ENCODE measurements at regions not wholly inside any gene's neighbourhood (a gene's known extent, or its start where the extent isn't known, plus 50 kb on each side); places are given as distances from the start of the nearest gene placed in this dataset.

GRCh38 chr21:25133939-25134338, 473.3 kb downstream of the MRPL39 start:
- CTCF ChIA-PET: no interaction called here
- Mint-ChIP-seq H3K4me3 (no peak overlapping the region), H3K36me3 (no peaks in the 10 kb centered on the region), H3K27ac (no peak overlapping the region), H3K9me3 (ENCODE audit: low read depth) (no peaks in the 10 kb centered on the region), H3K27me3 (no peaks in the 10 kb centered on the region), H3K4me1 (no peaks in the 10 kb centered on the region)
- no peak for DNase-seq
- no peak for ATAC-seq

- Mint-ChIP-seq H3K4me1 (no peaks in the 10 kb centered on the region), H3K36me3 (no peaks in the 10 kb centered on the region), H3K9me3 (ENCODE audit: low read depth) (no peaks in the 10 kb centered on the region), H3K27me3 (no peaks in the 10 kb centered on the region), H3K4me3 (no peak overlapping the region), H3K27ac (no peak overlapping the region)
- CTCF ChIA-PET: no interaction called here
- DNase-seq (no peak), ATAC-seq (no peak)
These were observed 479.5 kb downstream of the MRPL39 start for GRCh38 chr21:25127811-25128210.

- ATAC-seq (no peak), DNase-seq (no peak)
- H3K36me3 Mint-ChIP-seq: no peaks in the 10 kb centered on the region
- no peaks in the 10 kb centered on the region for H3K4me1 Mint-ChIP-seq
- no peak overlapping the region for H3K27ac Mint-ChIP-seq
- no peak overlapping the region for H3K4me3 Mint-ChIP-seq
- H3K9me3 Mint-ChIP-seq (ENCODE audit: low read depth): no peaks in the 10 kb centered on the region
- no peaks in the 10 kb centered on the region for H3K27me3 Mint-ChIP-seq
- CTCF ChIA-PET: no interaction called here
These were observed 480.3 kb downstream of the MRPL39 start for GRCh38 chr21:25127007-25127406.

GRCh38 chr21:25126564-25126963, 480.7 kb downstream of the MRPL39 start:
- DNase-seq: no peak
- no peak overlapping the region for H3K27ac Mint-ChIP-seq
- H3K27me3 Mint-ChIP-seq: no peaks in the 10 kb centered on the region
- H3K4me3 Mint-ChIP-seq: no peak overlapping the region
- no peaks in the 10 kb centered on the region for H3K9me3 Mint-ChIP-seq (ENCODE audit: low read depth)
- no peaks in the 10 kb centered on the region for H3K36me3 Mint-ChIP-seq
- H3K4me1 Mint-ChIP-seq: no peaks in the 10 kb centered on the region
- CTCF ChIA-PET: no interaction called here
- no peak for ATAC-seq

- Mint-ChIP-seq H3K27me3 (no peaks in the 10 kb centered on the region), H3K36me3 (no peaks in the 10 kb centered on the region), H3K27ac (no peak overlapping the region), H3K9me3 (ENCODE audit: low read depth) (peaks cover 2% of the 10 kb centered on the region), H3K4me3 (no peak overlapping the region), H3K4me1 (no peaks in the 10 kb centered on the region)
- ATAC-seq (no peak), DNase-seq (no peak)
- CTCF ChIA-PET: no interaction called here
These were observed 488.6 kb downstream of the MRPL39 start for GRCh38 chr21:25118648-25119047.

GRCh38 chr21:25115021-25115420, 492.3 kb downstream of the MRPL39 start:
- Mint-ChIP-seq H3K36me3 (no peaks in the 10 kb centered on the region), H3K27me3 (no peaks in the 10 kb centered on the region), H3K27ac (no peak overlapping the region), H3K9me3 (ENCODE audit: low read depth) (peaks cover 2% of the 10 kb centered on the region), H3K4me3 (no peak overlapping the region), H3K4me1 (no peaks in the 10 kb centered on the region)
- DNase-seq: no peak
- CTCF ChIA-PET: no interaction called here
- ATAC-seq: no peak

GRCh38 chr21:25107708-25108107, 499.6 kb downstream of the MRPL39 start:
- no peaks in the 10 kb centered on the region for H3K36me3 Mint-ChIP-seq
- H3K4me3 Mint-ChIP-seq: no peak overlapping the region
- H3K27me3 Mint-ChIP-seq: no peaks in the 10 kb centered on the region
- no peaks in the 10 kb centered on the region for H3K9me3 Mint-ChIP-seq (ENCODE audit: low read depth)
- CTCF ChIA-PET: no interaction called here
- no peak for ATAC-seq
- H3K27ac Mint-ChIP-seq: no peak overlapping the region
- no peaks in the 10 kb centered on the region for H3K4me1 Mint-ChIP-seq
- DNase-seq: no peak

GRCh38 chr21:25103500-25104207, 503.6 kb downstream of the MRPL39 start:
- no peaks in the 10 kb centered on the region for H3K36me3 Mint-ChIP-seq
- H3K4me3 Mint-ChIP-seq: no peak overlapping the region
- DNase-seq: no peak
- H3K4me1 Mint-ChIP-seq: no peaks in the 10 kb centered on the region
- H3K27me3 Mint-ChIP-seq: no peaks in the 10 kb centered on the region
- H3K9me3 Mint-ChIP-seq (ENCODE audit: low read depth): no peaks in the 10 kb centered on the region
- H3K27ac Mint-ChIP-seq: no peak overlapping the region
- CTCF ChIA-PET: no interaction called here
- ATAC-seq: no peak

GRCh38 chr21:25097648-25098047, 509.6 kb downstream of the MRPL39 start:
- H3K27ac Mint-ChIP-seq: no peak overlapping the region
- H3K9me3 Mint-ChIP-seq (ENCODE audit: low read depth): no peaks in the 10 kb centered on the region
- no peaks in the 10 kb centered on the region for H3K36me3 Mint-ChIP-seq
- CTCF ChIA-PET: no interaction called here
- DNase-seq (no peak), ATAC-seq (no peak)
- no peak overlapping the region for H3K4me3 Mint-ChIP-seq
- no peaks in the 10 kb centered on the region for H3K4me1 Mint-ChIP-seq
- no peaks in the 10 kb centered on the region for H3K27me3 Mint-ChIP-seq

- Mint-ChIP-seq H3K27ac (no peak overlapping the region), H3K4me3 (no peak overlapping the region), H3K36me3 (no peaks in the 10 kb centered on the region), H3K9me3 (ENCODE audit: low read depth) (no peaks in the 10 kb centered on the region), H3K27me3 (no peaks in the 10 kb centered on the region), H3K4me1 (no peaks in the 10 kb centered on the region)
- CTCF ChIA-PET: no interaction called here
- DNase-seq (no peak), ATAC-seq (no peak)
These were observed 512.6 kb downstream of the MRPL39 start for GRCh38 chr21:25094695-25095094.

- no peak overlapping the region for H3K4me3 Mint-ChIP-seq
- no peak for DNase-seq
- H3K27me3 Mint-ChIP-seq: no peaks in the 10 kb centered on the region
- no peaks in the 10 kb centered on the region for H3K9me3 Mint-ChIP-seq (ENCODE audit: low read depth)
- CTCF ChIA-PET: no interaction called here
- no peak for ATAC-seq
- no peaks in the 10 kb centered on the region for H3K36me3 Mint-ChIP-seq
- H3K4me1 Mint-ChIP-seq: no peaks in the 10 kb centered on the region
- H3K27ac Mint-ChIP-seq: no peak overlapping the region
These were observed 514.8 kb downstream of the MRPL39 start for GRCh38 chr21:25092441-25093011.

GRCh38 chr21:25081096-25081495, 526.2 kb downstream of the MRPL39 start:
- ATAC-seq (no peak), DNase-seq (no peak)
- Mint-ChIP-seq H3K36me3 (no peaks in the 10 kb centered on the region), H3K4me3 (no peak overlapping the region), H3K4me1 (no peaks in the 10 kb centered on the region), H3K27me3 (no peaks in the 10 kb centered on the region), H3K27ac (no peak overlapping the region), H3K9me3 (ENCODE audit: low read depth) (peaks cover 2% of the 10 kb centered on the region)
- CTCF ChIA-PET: no interaction called here

- Mint-ChIP-seq H3K27ac (no peak overlapping the region), H3K9me3 (ENCODE audit: low read depth) (peaks cover 2% of the 10 kb centered on the region), H3K4me3 (no peak overlapping the region), H3K27me3 (no peaks in the 10 kb centered on the region), H3K4me1 (no peaks in the 10 kb centered on the region), H3K36me3 (no peaks in the 10 kb centered on the region)
- CTCF ChIA-PET: no interaction called here
- DNase-seq (no peak), ATAC-seq (no peak)
These were observed 526.6 kb downstream of the MRPL39 start for GRCh38 chr21:25080661-25081060.

- ATAC-seq: no peak
- peaks cover 2% of the 10 kb centered on the region for H3K9me3 Mint-ChIP-seq (ENCODE audit: low read depth)
- no peak overlapping the region for H3K27ac Mint-ChIP-seq
- no peak overlapping the region for H3K4me3 Mint-ChIP-seq
- no peaks in the 10 kb centered on the region for H3K4me1 Mint-ChIP-seq
- no peaks in the 10 kb centered on the region for H3K27me3 Mint-ChIP-seq
- no peak for DNase-seq
- H3K36me3 Mint-ChIP-seq: no peaks in the 10 kb centered on the region
- CTCF ChIA-PET: no interaction called here
These were observed 527.1 kb downstream of the MRPL39 start for GRCh38 chr21:25080141-25080540.

- no peak for DNase-seq
- no peak for ATAC-seq
- H3K4me1 Mint-ChIP-seq: no peaks in the 10 kb centered on the region
- no peak overlapping the region for H3K27ac Mint-ChIP-seq
- H3K27me3 Mint-ChIP-seq: no peaks in the 10 kb centered on the region
- no peak overlapping the region for H3K4me3 Mint-ChIP-seq
- no peaks in the 10 kb centered on the region for H3K9me3 Mint-ChIP-seq (ENCODE audit: low read depth)
- H3K36me3 Mint-ChIP-seq: no peaks in the 10 kb centered on the region
- CTCF ChIA-PET: no interaction called here
These were observed 528.2 kb downstream of the MRPL39 start for GRCh38 chr21:25079053-25079452.
